ENCODE measurements at regions not wholly inside any gene's neighbourhood (a gene's known extent, or its start where the extent isn't known, plus 50 kb on each side); places are given as distances from the start of the nearest gene placed in this dataset.
A peak's percentile ranks its signal among the peaks of the same experiment; 100 is the strongest.
"Not testable (repeated sequence)": the region's sequence is repeated elsewhere in the genome, so short reads cannot be mapped to it uniquely, and the experiment has no call there.

DNA sequence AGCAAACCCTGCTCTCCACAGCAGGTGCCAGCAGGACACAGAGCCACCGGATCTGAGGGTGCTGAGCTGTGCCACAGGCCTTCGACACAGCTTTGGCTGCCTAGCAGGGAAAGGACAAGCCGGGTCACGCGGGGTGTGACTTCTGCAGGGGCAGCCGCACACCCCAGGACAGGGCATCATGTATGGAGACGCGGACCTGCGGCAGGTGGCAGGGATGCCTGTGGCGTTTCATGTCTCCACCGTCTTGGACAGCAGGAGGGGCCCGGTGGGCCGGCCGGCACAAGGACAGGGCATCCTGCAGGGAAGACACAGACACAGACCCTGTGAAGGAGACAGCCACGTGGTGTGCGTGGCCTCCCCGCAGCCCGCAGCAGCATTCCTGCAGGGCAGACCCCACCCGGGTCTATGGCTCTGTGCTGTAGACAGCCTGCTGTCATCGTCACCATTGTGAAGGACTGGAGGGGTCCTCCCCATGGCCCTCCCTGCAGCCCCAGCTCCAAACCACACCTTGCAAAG is 109.2 kb downstream of the PDGFA start:
- DNase-seq = peak; percentile 11

DNA sequence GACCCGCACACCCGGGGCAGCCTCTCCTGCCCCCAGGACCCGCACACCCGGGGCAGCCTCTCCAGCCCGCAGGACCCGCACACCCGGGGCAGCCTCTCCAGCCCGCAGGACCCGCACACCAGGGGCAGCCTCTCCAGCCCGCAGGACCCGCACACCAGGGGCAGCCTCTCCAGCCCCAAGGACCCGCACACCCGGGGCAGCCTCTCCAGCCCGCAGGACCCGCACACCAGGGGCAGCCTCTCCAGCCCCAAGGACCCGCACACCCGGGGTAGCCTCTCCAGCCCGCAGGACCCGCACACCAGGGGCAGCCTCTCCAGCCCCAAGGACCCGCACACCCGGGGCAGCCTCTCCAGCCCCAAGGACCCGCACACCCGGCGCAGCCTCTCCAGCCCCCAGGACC is 108.5 kb downstream of the PDGFA start:
- DNase-seq = not testable (repeated sequence)

DNA sequence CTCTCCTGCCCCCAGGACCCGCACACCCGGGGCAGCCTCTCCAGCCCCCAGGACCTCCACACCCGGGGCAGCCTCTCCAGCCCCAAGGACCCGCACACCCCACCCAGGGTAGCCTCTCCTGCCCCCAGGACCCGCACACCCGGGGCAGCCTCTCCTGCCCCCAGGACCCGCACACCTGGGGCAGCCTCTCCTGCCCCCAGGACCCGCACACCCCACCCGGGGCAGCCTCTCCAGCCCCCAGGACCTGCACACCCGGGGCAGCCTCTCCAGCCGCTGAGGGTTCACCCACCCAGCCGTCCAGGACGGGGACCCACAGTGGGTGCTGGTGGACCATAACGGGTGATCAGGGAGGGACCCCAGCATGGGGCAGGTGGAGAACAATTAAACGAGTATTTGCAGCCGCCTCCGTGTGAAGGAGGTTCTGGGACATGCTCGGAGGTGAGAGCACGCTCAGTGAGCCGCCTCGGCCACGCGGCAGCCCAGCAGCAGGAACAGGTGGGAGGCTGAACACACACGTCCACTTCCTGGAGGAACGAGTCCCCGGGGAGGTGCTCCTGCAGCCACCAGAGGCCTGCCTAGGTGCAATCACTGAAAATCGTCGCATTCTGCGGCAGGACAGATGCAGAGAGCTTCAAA is 107.9 kb downstream of the PDGFA start:
- peak; percentile 6 for DNase-seq

DNA sequence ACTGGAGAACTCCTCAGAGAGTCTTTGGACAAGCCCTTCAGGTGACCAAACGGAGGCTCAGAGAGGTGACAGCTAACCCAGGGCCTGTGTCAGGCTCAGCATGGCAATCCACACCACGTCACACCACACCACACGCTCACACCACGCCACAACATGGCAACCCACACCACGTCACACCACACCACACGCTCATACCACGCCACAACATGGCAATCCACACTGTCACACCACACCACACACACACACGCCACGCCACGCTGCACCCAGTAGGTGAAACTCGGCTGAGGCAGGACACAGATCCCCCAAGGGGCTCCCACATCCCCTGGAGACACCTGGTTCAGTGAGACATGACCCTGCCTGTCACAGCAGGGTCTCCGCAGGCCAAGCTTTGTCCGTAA is 107.3 kb downstream of the PDGFA start:
- peak; percentile 12 for DNase-seq

DNA sequence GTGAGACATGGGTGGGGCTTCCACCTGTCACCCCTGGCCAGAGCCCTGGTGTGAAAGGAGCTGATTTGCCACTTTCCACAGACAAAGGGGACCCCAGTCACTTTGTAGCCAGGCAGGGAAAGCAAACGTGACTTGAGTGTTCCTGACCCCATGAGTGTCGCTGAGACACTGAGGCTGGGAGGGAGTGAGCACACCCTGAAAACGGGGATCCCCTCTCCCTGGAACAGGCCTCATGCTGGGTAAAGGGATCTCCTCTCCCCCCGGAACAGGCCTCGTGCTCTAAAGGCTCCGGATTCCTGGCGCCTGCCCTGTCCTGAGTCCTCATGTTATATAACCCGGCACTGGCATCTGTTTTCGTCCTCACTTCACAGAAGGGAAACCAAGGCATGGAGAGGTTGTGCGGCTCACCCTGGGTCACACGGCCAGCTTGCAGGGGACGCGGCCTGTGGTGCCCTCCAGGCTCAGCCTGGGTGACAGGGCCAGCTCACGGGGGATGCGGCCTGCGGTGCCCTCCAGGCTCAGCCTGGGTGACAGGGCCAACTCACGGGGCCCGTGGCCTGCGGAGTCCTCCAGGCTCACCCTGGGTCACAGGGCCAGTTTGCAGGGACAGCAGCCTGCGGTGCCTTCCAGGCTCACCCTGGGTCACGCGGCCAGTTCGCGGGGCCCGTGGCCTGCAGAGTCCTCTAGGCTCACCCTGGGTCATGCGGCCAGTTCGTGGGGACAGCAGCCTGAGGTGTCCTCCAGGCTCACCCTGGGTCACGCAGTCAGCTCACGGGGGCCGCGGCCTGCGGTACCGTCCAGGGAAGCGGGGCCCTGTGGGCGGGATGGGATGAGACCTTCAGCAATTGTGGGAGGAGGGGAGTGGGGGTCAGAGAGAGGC is 104.7 kb downstream of the PDGFA start:
- peak; percentile 8 for DNase-seq

DNA sequence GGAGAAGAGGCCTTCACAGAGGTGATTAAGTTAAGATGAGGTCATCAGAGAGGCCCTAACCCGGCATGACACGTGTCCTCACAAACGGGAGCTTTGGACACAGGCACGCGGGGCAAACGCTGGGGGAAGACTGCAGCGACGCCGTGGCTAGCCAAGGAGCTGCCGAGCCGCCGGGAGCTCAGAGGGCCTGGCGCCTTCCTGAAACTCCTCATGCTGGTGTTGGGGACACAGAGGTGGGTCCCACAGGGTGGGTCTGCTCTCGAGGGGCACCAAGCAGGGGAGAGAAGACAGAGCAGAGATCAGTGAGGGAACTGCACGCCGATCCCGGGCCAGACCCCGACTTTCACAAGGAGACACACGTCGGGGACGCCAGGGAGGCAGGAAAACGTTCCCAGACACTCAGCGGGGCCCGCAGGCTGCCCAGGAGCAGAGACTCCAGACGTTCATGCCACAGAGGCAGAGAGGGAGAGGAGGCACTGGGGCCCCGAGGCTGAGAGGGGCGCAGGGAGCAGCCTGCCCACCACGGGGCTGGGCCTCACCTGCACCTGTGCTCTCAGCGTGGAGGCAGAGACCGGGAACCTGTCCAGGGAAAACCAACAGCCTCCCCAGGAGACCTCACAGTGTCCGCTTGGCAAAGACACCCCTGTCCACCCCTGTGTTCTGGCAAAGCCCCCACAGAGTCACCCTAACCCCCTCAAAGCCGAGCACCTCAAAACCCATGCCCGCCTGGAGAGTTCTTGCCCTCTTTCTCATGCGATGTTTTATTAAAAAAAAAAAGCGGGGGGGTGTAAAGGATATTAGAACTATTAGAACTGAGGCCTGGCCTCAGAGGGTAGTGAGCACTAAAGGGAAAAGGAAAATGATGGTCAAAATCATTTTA is 103.8 kb downstream of the PDGFA start:
- DNase-seq = peak; percentile 9

DNA sequence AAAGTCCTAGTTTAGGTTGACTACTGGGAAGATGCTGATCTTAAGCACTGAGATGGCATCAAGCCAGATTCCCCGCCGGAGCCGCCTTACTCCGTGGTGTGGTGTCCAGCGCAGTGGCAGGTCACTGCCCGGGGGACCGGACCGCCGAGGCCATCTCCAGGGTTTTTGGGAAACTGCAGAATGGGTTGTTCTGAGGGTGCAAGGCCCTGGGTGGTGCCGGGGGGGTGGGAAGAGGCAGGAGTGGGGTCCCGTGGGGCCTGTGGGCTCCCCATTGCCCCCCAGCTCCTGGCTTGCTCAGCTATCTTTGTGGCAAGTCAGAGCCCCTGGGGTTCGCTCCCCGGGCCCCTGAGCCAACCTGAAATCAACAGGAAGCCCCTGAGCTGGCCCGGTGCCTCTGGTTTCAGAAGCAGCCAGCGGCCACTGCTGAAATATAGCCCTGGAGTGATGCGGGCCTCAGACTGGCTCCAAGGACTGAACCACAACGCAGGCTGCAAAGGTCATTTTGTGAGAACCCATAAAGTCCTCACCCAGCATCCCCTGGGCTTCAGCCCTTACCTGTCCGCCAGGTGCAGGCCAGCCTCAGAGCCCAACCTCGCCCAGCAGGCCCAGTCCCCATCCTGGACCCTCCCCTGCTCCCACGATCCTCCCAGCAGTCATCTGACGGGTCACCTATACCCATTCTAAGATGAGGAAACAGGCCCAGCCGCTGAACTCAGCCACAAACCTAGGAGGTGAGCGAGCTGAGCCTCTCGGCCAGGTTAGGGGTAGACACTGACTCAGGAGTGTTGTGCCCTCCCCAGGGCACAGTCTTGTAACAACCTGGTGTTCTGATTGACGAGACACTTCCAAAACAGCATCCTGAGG is 102.7 kb downstream of the PDGFA start:
- DNase-seq = peak; percentile 11

DNA sequence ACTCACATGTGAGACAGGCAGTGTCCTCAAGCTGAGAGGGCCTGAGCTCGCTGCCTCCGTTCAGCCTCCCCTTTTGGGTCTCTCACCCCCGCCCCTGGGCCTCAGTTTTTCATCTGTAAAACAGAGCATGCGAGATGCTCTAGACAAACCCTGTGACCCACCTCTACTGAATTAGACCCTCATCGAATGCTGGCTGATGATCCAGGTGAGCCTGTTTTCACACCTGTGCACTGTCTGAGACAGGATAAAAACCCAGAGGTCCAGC is 102.1 kb downstream of the PDGFA start:
- DNase-seq = peak; percentile 12

DNA sequence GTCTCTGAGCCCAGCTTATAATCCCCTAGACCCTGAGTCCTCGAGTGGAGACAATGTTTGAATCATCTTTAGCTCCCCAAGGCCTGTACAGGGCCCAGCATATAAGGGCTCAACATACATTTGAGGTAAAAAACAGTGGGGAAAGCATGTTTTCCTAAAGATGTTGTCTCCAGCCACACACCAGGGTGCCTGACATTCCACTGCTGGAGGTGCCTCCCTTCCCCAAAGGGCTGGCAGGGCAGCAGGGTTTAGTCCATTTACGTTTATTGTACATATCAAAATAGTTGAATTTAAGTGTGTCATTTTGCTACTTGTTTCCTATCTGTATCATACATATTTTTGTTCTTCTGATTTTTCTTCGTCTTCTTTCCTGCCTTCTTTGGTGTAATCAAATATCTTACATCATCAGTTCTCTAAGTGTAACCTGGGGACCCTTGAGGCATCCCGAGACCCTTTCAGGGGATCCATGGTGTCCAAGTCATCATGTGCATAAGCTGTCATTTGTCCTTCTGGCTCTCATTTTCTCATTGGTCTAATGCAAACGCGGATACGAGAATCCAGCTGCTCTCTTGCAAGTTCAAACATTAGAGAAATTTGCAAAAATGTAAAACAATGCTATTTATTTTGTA is 101.6 kb downstream of the PDGFA start:
- no peak for DNase-seq

DNA sequence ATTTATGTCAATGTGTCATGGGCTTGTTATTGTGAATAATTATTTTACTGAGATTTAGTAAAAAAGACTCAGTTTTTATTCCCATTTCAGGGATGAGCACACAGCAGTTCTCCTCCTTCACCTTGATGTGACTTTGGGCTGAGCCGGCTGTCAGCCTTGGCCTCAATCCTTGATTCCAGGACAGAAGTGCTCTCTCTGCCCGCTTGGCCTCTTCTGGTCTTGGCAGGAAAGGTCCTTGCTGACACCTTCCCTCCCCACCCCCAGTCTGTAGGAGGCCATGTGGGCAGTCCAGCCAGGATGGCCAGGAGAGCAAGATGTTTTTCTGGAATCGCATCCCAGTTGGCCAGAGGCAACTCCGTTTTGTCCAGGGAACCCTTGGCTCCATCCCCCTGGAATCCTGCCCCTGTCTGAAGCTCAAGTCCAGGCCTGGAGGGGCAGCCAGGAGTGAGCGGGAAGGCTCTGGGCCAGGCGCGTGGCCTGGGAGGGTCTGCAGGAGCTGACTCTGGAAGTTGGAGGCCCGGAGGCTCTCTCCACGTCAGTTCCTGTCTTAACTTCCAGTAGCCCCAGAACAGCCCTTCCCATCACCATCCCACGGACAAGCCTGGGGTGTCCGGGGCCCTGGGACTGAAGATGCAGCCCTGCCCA is 100.9 kb downstream of the PDGFA start:
- peak; percentile 10 for DNase-seq

DNA sequence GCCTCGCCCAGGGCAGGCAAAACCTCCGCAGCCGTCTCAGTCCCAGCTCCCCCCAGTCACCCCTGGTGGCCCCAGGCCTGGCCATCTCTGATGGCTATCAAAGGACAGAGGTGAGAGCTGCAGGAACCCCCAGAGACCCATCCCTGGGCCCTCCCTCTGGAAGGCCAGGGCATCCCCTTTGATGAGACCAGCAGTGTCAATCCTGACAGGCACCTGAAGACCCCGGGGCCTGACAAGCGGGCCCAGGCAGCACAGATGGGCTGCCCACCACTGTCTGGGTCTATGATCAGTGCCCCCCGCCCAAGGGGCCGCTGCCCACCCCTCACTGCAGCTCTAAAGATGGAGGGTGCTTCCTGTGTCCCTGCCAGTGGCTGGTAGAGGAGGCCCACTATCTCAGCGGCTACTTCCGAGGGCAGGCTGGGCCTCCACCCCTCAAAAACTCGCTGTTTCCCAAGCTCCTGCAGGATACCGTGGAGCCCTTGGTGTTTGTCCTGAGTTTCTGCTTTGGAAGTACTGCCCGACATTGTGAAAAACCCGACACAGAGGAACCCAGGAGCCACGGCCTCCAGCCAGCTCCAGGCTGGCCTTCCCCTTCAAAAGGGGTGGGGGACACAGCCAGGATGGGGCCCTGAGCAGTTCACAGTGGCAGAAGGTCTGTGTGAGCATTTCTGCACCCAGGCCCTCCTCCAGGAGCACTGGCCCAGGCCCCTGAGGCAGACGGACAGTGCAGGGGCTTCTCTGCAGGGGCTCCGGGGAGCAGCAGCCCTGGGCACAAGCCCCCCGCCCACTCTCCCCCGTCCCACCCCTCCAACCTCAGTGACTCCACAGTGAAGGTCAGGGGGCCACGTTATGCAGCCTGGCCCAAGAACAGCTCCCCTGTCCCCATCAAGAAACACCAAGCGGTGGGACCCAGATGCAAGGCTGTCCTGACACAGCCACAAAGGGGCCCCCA is 99.2 kb downstream of the PDGFA start:
- peak; percentile 3 for DNase-seq

DNA sequence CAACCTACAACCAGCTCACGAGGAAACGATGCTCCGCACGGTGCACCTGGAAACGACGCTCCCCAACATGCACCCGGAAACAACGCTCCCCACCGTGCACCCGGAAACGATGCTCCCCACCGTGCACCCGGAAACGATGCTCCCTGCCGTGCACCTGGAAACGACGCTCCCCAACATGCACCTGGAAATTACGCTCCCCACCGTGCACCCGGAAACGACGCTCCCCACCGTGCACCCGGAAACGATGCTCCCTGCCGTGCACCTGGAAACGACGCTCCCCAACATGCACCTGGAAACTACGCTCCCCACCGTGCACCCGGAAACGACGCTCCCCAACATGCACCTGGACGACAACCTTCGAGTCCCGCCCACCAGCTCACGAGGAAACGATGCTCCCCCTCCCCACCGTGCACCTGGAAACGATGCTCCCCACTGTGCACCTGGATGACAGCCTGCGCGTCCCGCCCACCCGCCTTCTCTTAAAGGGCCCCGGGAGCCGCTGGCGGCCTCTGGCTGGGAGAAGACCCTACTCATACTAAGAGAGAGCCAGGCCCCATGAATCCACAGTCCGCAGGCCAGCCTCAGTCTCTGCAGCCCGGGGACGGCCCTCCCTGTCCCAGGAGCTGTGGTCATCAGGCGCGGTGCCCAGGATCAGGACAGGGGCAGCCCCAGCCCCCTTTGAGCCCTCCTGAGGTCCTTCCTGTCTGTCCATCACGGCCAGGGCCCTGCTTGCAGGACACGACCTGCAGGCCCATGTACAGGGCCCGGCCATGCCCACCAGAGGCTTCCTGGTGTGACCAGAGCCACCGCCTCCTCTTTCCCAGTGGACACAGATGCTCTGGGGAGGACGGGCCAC is 98.3 kb downstream of the PDGFA start:
- no peak for DNase-seq

DNA sequence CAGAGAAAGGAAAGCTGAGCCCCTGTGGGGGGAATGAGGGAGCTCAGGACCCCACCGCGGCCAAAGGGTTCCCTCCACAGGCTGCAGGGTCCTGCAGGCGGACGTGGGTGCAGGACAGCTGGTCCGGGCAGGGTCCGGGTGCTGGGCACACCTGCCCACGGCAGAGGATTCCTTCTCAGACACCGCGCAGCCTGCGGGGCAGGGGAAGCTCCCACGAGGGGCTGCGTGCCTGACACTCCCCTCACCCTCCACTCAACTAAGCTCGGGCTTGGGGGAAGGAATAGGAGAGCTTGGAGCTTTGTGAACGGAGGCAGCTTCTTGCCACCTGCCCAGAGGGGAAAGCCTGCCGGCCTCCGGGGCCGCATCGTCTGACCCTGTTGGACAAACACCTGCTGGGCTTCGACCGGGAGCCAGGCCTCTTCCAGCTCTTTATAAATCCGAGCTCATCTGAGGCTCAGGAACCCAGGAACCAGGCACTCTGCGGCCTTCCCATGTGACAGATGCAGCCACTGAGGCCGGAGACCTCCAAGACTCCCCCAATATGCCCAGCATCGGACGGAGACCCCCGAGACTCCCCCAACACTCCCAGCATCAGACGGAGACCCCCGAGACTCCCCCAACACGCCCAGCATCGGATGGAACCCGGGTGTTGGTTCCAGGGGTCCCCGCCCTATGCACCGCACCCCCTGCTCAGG is 97.3 kb downstream of the PDGFA start:
- no peak for DNase-seq

DNA sequence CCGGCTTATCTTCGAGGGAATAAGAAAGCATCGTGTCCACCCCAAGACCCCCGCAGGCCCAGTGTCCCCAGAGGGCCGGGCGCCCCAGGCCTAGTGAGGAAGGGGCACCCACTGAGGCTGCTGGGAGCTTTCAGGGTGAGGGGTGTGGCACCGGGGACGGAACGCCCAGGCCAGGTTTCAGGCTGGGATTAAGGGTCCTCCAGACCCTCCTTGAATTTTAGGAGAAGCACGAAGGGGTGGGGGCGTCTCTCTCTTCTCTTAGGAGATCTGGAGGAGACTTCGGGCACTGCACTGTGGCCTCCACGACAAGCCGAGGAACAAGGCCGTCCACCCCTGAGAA is 96.8 kb downstream of the PDGFA start:
- no peak for DNase-seq

DNA sequence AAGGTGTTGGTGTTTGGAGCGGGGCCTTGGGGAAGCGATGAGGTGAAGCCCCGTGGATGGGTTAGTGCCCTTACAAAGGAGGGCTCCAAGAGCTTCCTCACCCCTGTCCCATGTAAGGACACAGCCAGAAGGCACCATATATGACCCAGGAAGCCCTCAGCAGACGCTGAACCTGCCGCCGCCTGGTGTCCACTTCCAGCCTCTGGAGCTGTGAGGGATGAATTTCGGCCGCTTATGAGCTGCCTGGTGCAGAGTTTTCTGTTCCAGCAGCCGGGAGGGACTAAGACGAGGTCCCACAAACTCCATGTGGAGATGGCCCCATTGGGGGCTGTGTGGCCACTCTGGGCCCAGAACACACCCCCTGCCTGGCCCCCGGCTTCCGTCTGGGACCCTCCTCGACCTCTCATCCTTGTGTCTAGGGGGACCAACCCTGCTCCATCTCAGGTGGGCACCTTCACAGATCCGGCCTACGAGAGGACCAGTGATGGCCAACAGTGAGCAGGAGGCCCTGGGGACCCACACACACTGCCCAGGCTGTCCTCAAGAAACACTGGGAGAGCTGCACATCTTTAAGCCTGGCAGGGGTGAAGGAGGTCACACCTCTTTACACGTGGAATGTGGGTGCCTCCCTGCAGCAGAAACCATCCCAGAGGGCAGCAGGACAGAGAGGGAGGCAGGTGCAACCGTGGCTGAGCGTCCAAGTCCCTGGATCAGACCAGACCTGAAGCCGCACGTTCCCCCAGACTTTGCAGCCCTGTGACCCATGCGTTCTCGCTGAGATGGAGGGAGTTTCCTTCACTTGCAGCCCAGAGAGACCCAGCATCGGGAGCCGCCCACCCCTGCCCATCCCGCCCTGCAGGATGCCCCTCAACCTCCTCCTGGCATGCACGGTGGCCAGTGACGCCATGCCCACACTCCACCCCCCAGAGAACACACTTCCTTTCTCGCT is 96.1 kb downstream of the PDGFA start:
- DNase-seq = no peak

DNA sequence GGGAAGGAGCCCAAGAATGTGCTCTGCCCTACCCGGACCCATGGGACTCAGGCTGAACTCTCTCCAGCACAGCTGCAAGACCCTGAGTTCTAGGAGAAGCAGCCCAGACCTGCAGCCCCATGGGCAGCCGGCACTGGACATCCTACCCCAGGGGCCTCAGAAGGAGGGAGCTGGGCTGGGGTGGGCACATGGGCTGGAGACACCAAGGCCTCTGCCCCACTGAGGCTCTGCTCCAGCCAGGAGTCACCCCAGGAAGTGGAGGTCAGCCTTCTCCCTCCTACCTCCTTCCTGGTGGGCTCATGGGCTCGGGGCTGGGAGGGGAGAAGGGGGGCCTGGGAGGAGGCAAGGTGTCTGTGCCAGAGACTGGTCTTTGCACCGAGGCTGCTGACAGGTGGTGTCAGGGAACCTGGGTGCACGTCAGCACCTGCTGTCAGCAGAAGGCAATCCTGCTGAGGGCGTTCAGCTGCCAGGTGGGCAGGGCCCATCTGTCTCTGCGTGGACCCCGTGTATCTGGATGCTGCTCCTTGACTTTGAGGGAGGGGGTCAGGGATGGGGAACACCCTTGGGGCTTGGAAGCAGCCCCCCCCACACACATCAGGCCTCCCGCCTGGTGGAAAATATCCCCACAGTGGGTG is 95.2 kb downstream of the PDGFA start:
- no peak for DNase-seq
